GM19455 (cell line): ENCODE measurements at regions not wholly inside any gene's neighbourhood (a gene's known extent, or its start where the extent isn't known, plus 50 kb on each side); places are given as distances from the start of the nearest gene placed in this dataset.
A peak's percentile ranks its signal among the peaks of the same experiment; 100 is the strongest.

Experiments
- ATAC-seq: cut with Tn5 transposase; IDR thresholded peaks from one replicate; pipeline ENCODE4 v1.9.1; 2021; ENCODE audit not compliant: unreplicated experiment

DNA sequence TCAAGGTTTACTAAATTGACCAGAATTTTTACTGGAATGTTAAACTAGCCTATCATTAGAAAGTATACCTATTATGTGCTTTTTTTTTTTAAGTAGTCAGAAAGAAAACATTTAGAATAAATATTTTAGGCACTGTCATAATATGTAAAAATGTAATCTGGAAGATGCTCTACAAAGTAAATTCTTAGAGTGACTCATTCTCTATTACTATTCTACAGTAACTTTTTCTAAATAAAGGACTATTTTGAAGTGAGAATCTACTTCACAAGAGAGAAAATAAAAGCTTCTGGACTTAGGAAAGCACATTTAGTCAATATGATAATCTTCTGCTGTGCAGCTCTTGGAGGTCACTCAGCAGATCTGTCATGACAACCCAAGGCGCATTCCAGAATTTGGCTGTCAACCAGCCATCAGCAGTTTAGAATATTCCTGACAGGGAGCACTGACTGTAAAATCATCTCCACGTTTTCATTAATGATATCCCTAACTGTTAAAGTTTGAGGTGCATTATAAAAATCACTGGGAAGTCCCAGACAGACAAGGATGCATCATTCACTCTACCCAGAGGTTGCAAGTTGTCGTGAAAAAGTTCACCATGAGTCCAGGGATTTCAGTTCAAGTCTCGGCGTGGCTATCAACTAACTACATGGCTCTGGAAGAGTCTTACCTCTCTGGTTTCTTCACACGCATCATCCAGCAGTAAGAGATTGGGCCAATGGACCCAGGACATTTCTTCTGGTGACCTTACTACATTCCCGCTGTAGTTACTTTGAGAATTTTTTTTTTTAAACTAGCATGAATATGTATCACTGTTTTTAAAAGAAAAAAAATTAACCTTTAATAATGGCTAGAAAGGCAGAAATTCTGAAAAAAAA lies 374.9 kb downstream of the GJA1 start:
- no peak for ATAC-seq

DNA sequence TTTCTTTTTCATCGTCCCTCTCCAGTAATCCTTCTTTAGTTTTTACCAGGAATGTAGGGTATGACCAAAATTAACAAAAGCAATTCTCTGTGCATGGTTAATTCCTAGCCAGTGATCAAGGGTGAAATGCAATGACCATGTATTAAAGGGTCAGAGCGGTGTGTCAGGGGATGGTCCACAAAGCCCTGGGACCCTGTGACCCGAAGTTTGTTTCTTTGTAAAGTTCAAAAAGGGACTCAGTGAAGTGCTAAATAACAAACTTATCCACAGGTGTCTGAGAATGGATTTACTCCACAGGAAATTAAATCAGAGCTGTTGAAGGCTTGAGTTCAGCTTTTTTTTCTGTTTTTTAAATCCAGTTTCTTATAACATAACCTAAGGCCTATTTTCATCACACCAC lies 375.7 kb downstream of the GJA1 start:
- no peak for ATAC-seq

DNA sequence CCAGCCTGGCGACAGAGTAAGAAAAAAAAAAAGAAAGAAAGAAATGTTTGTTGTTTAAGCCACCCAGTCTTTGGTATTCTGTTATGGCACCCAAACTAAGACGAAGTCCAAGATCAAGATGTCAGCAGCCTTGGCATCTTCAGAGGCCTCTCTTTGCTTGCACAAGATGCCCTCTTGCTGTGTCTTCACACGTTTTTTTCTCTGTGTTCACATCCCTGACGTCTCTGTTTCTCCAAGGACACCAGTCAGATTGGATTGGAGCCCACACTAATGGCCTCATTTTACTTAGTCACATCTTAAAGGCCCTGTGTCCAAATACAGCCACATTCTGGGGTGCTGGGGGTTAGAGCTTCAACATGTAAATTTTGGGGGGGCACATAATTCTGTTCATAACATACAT lies 380.9 kb downstream of the GJA1 start:
- no peak for ATAC-seq

DNA sequence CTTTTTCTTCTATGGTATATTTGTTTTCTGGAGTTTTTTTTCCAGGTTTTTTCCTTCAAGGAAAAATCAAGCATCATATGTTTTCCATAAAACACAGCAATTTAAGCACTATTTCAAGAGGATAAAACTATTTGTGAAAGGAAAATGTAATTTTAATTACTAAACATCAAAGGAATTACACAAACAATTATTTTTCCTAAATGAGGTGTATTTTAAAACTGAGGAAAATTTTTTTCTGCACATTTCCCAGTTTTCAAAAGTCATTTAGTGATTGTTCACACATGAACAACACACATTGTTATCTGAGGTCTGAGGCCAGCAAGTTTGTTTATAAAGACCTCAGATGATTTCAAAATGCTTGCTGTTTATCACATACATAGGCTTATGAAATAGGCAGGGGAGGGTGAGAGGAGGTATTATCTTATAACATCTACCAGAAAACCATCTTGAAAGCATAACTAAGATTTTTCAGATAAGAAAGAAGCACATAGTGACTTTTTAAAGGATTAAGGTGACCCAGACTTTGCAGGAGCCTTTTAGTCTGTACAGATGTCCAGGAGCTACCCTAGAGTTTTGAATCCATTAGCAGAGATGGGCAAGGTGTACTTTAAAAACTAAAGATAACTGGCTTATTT lies 381.6 kb downstream of the GJA1 start:
- no peak for ATAC-seq

DNA sequence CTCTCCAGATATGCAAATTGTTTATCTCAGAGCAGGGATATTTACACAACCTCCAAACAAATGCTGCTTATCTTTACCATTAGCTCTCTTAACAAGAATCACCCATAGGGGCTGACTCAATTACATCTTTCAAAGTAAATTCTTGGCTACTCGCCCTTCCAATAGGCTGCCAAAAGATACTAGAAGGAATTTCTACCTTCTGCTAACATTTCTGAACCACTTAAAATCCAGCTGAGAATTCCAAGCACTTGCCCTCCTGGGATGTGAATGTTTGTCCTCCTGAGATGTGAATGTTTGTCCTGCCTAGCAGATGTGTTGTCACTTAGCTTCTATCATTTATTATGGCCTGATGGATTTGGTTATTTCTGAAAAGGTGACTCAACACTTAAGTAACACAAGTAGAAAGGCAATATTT lies 388.0 kb downstream of the GJA1 start:
- no peak for ATAC-seq

GRCh38 chr6:121826156-121826810 lies 390.8 kb downstream of the GJA1 start:
- no peak for ATAC-seq

DNA sequence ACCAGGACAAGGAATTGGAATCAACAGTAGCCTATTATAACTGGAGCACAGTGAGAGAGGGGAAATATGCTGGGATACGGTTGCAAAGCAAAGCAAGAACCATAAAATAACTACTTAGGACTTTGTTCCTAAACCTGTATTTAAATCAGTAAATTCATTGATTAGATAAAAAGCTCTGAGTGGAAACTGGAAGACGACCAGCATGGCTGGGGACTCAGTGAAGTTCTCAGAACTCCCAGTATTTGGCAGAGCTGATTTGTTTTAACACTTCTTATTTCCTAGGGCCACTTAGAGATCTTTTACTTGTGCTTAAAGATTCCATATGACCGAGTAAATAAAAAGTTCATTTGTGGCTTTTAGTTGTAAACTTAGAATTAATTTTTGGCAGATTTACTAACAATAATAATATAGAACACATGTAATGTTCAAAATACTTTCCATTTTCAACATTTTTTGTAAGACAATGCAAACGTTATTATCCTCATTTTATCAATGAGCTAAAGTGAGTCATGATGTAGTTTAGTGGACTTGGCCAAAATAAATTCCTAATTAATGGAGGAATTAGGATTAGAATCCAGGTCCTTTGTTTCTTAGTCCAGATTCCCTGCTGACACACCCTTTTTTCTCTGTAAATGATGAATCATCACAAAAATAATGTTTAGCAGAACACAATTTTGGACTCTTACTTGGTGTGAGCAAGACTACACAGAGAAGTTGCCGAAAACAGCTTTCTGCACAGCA lies 392.9 kb downstream of the GJA1 start:
- ATAC-seq: no peak

GRCh38 chr6:121830736-121831135 lies 395.3 kb downstream of the GJA1 start:
- ATAC-seq: no peak

DNA sequence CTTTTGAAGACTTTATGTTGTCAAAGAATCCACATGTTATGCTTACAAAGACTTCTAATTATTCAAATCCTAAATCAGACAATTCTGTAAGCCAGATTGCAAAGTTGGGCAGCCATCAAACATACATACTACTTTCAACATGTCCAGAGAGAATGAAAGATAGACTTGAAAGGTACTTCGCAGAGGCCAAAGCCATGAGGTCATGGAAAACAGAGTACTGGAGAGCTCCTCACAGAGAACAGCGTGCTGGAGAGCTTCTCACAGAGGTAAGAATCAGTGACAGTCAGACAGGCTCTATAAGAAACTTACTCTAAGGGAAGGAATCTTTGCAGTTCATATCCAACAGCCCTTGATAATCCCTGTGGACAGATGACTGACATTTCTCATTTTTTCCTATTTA lies 400.2 kb downstream of the GJA1 start:
- no peak for ATAC-seq

DNA sequence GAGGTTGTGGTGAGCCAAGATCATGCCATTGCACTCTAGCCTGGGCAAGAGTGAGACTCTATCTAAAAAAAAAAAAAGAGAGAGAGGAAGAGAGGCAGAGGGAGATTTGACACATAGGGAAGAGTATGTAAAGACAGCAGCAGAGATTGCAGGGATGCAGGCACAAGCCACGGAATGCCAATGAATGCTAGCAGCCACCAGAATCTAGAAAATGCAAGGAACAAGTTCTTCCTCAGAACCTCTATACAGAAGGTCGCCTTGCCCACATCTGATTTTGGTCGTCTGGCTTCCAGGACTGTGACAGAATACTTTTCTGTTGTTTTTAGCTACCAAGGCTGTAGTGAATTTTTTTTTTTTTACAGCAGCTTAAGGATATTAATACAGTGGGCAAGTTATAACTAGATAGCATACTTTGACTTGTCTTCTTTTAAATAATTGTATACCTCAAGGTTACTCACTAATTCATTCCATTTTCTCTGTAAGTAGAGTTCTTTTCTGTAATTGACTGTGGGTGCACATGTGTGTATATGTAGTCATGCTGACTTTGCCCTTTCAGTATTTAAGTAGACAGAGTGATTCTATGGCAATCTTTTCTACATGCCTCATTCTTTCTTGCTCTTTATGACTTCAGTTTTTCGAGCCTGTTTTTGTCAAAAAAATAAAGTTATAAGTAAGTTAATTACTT lies 402.2 kb downstream of the GJA1 start:
- no peak for ATAC-seq

- no peak for ATAC-seq
Measured at GRCh38 chr6:121838842-121839241, 403.4 kb downstream of the GJA1 start.

GRCh38 chr6:121839896-121840295 lies 404.4 kb downstream of the GJA1 start:
- no peak for ATAC-seq

DNA sequence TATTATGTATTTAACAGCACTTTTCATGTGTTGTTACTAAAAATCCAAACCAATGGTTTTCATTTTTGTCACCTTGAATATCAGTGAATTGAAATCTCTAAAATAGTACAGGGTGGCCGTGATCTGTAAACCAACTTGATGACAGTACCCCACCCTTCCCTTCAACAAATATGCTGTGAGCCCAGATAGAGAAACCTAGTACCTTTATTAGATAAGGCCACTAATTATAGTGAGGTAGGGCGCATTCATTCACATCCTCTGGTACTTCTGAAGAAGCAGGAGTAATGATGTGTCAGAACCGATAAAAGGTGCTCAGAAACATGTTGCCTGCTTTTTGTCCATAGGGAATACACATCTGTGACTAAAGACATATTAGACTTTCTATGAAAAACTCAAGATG lies 409.5 kb downstream of the GJA1 start:
- ATAC-seq: no peak

DNA sequence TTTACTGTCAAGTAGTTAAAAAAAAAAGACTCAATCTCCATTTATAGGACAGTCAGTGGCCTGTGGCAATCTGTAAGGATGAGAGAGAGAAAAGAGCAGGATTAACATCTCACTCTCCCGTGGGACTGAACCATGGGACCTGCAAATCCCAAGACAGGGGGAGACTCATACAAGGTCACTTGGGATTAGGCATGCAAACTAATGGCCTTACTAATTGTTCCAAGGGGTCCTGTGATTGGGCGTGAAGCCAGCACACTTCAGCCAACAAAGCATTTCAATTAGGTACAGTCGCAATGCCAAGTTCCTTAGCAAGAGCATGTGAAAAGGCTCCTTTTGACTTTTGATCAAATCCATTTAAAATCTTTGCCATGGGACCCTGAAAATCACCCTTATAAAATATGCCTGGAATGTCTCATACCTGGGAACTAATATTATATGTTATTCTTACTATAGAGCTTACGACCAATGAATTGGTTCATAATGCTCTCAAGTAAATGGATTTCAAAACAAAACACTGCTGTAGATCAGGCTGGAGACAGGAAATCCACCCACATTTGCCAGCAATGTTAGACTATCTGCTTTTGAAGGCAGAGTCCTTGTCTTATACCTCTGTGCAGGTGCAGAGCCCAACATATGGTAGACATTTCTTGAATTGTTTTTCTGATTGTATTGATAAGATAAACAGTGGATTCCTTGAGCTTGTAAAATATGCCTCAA lies 412.5 kb downstream of the GJA1 start:
- no peak for ATAC-seq

DNA sequence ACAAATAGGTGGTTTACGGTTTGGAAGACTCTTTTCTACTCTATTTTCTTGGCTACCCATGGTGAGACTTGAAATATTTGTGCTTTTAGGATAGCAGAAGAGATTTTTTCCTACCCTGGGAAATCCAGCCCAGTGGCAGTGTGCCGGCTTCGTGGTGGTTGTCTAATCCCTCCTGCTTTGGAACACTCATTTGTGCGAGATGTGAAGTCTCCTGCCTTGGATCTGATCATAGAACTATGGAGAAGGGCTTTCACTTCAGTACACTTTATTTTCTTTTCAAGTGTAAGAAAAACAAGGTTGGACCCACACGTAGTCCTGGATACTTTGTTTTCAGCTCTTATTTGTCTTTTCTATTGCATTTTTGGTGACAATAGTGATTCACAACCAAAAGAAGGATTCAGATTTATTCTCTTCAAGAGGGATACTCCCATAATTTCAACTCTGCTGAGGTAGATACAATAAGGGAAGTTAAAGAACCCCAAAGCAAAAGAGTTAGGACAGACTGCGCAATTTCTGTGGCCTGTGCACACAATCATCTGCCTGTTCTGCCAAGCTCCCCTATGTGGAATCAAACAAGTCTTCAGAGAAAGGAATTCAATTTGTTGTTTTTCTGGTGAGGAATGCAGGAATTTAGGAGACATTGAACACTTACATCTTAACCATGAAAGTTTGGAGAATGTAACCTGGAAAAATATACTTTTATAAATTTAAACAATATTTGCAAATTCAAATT lies 413.2 kb downstream of the GJA1 start:
- ATAC-seq: no peak

DNA sequence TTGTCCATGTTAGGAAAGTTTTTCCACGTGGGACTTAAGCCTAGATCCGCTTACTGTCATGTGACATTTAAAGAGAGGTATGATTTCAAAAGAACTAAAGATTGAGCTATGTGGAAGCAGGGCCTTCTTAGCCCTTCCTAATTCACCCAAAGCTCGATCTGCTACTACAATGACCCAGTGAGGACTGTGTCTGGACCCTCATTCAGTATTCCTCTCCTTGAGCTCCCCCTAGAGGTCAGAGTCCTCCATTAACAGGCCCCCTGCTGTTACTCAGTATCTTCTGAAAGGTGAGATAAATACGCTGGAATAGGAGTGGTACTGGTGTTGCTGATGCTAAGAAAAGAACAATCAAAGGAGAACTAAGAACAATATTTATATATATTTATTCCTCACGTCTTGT lies 414.0 kb downstream of the GJA1 start:
- peak; percentile 86 for ATAC-seq

DNA sequence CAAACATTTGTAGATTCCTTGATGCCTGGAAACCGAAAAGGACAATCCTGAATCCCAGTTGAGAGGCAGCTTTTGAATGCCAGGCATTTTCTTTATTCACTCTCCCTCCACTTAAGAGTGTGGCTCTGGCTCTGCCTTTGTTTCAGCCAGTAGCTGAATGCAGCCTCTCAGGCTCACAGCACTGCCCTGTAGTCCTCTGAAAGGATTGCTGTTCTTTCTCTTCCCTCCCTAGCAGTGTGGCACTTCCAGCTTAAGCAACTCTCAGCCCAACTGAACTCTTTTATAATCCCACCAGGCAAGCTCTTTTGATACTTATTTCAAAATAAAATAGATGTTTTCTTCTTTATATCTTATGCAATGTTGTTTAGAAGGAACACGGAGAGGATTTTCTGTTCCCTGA lies 415.6 kb downstream of the GJA1 start:
- ATAC-seq: no peak

GRCh38 chr6:121853686-121854085 lies 418.2 kb downstream of the GJA1 start:
- ATAC-seq: no peak

- no peak for ATAC-seq
Measured at GRCh38 chr6:121855521-121855920, 420.1 kb downstream of the GJA1 start.

GRCh38 chr6:121856296-121856695 lies 420.9 kb downstream of the GJA1 start:
- no peak for ATAC-seq
